ENCODE measurements at regions not wholly inside any gene's neighbourhood (a gene's known extent, or its start where the extent isn't known, plus 50 kb on each side); places are given as distances from the start of the nearest gene placed in this dataset.

GRCh38 chr7:25815711-25816110 is 336.3 kb upstream of the NFE2L3 start:
- in situ Hi-C loops (cut with HindIII; ENCODE audit: low pct_ligation_motif_present, low sequenced_read_pairs): no loop called here
- TF ChIP-seq CTCF (IDR thresholded peaks at IDR 0.05; ENCODE audit: low read depth, low read length, missing control alignments): no peak
- Histone ChIP-seq H3K36me3 (replicated peaks) (no peaks in the 10 kb centered on the region), H3K27me3 (replicated peaks) (no peaks in the 10 kb centered on the region), H3K4me3 (ENCODE audit: low read depth, low read length) (no peak overlapping the region), H3K27ac (no peak overlapping the region)
- DNase-seq: no peak

- Histone ChIP-seq H3K27me3 (replicated peaks) (no peaks in the 10 kb centered on the region), H3K36me3 (replicated peaks) (no peaks in the 10 kb centered on the region), H3K27ac (no peak overlapping the region), H3K4me3 (ENCODE audit: low read depth, low read length) (no peak overlapping the region)
- in situ Hi-C loops (cut with HindIII; ENCODE audit: low pct_ligation_motif_present, low sequenced_read_pairs): no loop called here
- TF ChIP-seq CTCF (IDR thresholded peaks at IDR 0.05; ENCODE audit: low read depth, low read length, missing control alignments): peak; percentile 80
- DNase-seq: no peak
Measured at GRCh38 chr7:25820432-25821040, 331.5 kb upstream of the NFE2L3 start.

DNA sequence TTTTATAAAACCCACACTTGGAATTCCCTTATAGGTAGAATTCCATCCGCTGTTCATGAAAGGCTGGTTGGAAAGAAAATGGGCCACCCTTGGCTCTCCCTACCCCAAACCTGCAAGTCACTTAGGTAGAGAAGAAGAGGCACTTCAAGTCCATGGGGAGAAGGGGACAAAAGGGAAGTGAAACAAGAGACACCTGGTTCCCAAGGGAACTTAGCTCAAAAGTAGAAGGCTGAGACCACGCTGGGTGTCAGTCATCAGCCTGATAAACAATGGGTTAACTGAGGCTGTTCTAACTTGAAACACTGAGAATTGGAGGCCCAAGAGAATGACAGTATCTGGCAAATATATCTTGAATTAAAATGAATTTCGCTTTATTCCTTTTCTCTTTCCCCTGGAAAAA is 330.8 kb upstream of the NFE2L3 start:
- in situ Hi-C loops (cut with HindIII; ENCODE audit: low pct_ligation_motif_present, low sequenced_read_pairs): no loop called here
- Histone ChIP-seq H3K27me3 (replicated peaks) (no peaks in the 10 kb centered on the region), H3K27ac (no peak overlapping the region), H3K4me3 (ENCODE audit: low read depth, low read length) (no peak overlapping the region), H3K36me3 (replicated peaks) (no peaks in the 10 kb centered on the region)
- DNase-seq: no peak
- TF ChIP-seq CTCF (IDR thresholded peaks at IDR 0.05; ENCODE audit: low read depth, low read length, missing control alignments): no peak

- TF ChIP-seq CTCF (IDR thresholded peaks at IDR 0.05; ENCODE audit: low read depth, low read length, missing control alignments): no peak
- no peak for DNase-seq
- in situ Hi-C loops (cut with HindIII; ENCODE audit: low pct_ligation_motif_present, low sequenced_read_pairs): no loop called here
- Histone ChIP-seq H3K36me3 (replicated peaks) (no peaks in the 10 kb centered on the region), H3K4me3 (ENCODE audit: low read depth, low read length) (no peak overlapping the region), H3K27me3 (replicated peaks) (no peaks in the 10 kb centered on the region), H3K27ac (no peak overlapping the region)
Measured at GRCh38 chr7:25822823-25823222, 329.2 kb upstream of the NFE2L3 start.

- Histone ChIP-seq H3K27ac (no peak overlapping the region), H3K4me3 (ENCODE audit: low read depth, low read length) (no peak overlapping the region), H3K36me3 (replicated peaks) (no peaks in the 10 kb centered on the region), H3K27me3 (replicated peaks) (no peaks in the 10 kb centered on the region)
- no peak for TF ChIP-seq CTCF (IDR thresholded peaks at IDR 0.05; ENCODE audit: low read depth, low read length, missing control alignments)
- no peak for DNase-seq
- in situ Hi-C loops (cut with HindIII; ENCODE audit: low pct_ligation_motif_present, low sequenced_read_pairs): no loop called here
Measured at GRCh38 chr7:25823571-25823970, 328.4 kb upstream of the NFE2L3 start.

GRCh38 chr7:25828468-25828867 is 323.5 kb upstream of the NFE2L3 start:
- in situ Hi-C loops (cut with HindIII; ENCODE audit: low pct_ligation_motif_present, low sequenced_read_pairs): no loop called here
- no peaks in the 10 kb centered on the region for H3K27me3 ChIP-seq (replicated peaks)
- H3K27ac ChIP-seq: no peak overlapping the region
- TF ChIP-seq CTCF (IDR thresholded peaks at IDR 0.05; ENCODE audit: low read depth, low read length, missing control alignments): no peak
- DNase-seq: no peak
- no peaks in the 10 kb centered on the region for H3K36me3 ChIP-seq (replicated peaks)
- H3K4me3 ChIP-seq (ENCODE audit: low read depth, low read length): no peak overlapping the region

Measured in brain microvascular endothelial cell (primary cell).